CD4-positive, alpha-beta T cell treated with Interleukin-6 at 100 ng/mL for 8 hours (primary cell): ENCODE measurements at regions not wholly inside any gene's neighbourhood (a gene's known extent, or its start where the extent isn't known, plus 50 kb on each side); places are given as distances from the start of the nearest gene placed in this dataset.
"Not testable (repeated sequence)": the region's sequence is repeated elsewhere in the genome, so short reads cannot be mapped to it uniquely, and the experiment has no call there.

ENCODE experiments used
- DNase-seq: peaks from one replicate; pipeline ENCODE4 v3.0.0-alpha.2; 2020; ENCODE audit warnings: mixed read lengths, low spot score

DNA sequence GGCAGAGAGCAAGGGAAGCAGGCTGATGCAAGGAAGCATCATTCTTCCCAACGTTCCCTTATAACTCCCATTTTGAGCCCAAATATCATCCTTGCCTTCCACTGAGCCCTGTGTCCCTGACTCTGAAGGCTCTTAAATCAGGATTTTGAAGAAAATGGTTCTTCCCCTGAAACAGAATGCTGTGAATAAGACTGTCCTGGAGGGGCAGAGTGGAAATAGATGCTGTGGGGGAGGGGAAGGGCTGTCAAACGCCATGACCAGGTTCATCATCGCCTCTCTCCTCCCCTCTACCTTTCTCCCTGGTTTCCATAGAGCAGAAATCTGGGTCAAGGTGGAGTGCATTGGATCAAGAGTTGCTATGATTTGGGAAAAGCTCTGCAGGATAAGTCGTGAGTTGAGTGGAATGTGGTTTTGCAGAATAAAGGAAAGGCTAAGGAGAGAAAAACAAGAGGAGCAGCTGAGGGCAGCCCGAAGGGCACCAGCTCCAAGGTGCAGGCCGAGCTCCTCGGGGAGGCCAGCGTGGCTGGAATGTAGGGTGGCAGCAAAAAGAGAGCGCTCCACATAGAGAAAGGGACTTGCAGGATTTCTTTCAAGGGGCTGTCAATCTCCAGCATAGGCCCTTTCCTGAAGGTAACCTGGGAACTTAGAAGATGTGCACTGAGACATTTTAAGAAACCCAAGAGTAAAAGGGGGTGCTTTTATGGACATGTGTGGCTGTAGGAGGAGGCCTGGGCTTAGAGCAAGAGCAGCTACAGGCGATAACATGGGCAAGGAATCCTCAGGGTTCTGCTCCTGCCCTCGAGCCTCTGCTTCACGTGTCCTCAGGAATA lies 120.8 kb upstream of the CDYL start:
- DNase-seq: no peak

DNA sequence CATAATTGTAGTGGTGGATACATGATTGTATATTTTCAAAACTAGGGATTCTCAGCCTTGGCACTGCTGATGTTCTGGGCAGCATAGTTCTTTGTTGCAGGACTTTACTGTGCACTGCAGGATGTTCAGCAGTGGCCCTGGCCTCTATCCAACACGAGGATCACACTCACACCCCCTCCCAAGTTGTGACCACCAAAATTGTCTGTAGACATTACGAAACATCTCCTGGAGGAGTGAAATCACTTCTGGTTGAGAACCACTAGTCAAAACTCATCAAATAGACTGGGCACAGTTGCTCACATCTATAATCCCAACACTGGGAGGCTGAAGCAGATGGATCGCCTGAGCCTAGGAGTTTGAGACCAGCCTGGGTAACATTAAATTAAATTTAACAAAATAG lies 123.1 kb upstream of the CDYL start:
- no peak for DNase-seq

DNA sequence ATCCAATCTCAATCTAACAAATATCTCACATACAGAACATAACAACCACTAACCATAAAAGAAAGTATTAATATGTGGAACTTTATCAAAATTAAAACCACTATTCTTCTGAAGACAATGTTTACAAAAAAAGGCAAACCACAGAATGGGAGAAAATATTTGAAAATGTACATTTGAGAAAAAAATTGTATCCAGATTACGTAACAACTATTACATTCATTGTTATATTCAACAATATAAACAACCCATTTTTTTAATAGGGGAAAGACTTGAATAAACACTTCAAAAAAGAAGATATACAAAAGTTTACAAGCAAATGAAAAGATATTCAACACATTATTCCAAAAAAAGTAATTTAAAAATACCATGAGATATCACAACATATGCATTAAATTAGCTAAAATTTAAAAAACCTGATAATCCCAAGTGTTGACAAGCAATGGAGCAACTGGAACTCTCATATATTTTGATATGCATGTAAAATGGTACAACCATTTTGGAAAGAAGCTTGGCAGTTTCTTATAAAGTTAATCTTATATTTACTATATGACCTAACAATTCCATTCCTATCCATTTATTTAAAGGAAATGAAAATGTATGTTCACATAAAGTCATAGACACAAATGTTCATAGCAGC lies 124.3 kb upstream of the CDYL start:
- no peak for DNase-seq

DNA sequence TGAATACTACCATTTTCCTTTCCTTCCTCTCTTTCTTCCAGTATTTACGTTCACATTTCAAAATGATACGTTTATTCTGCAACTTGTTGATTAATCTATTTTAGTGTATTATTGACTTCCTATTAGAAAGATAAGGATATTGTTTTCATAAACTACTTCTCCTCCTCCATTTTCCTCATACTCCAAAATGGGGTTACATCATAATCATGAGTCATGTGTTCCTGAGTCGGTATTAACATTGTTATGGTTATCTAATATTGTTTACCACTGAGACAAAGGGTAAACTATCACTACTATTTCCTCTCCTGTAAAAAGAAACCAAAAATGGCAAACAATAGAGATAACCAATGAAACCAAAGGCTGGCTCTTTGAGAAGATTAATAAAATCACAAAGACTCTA lies 126.5 kb upstream of the CDYL start:
- no peak for DNase-seq

DNA sequence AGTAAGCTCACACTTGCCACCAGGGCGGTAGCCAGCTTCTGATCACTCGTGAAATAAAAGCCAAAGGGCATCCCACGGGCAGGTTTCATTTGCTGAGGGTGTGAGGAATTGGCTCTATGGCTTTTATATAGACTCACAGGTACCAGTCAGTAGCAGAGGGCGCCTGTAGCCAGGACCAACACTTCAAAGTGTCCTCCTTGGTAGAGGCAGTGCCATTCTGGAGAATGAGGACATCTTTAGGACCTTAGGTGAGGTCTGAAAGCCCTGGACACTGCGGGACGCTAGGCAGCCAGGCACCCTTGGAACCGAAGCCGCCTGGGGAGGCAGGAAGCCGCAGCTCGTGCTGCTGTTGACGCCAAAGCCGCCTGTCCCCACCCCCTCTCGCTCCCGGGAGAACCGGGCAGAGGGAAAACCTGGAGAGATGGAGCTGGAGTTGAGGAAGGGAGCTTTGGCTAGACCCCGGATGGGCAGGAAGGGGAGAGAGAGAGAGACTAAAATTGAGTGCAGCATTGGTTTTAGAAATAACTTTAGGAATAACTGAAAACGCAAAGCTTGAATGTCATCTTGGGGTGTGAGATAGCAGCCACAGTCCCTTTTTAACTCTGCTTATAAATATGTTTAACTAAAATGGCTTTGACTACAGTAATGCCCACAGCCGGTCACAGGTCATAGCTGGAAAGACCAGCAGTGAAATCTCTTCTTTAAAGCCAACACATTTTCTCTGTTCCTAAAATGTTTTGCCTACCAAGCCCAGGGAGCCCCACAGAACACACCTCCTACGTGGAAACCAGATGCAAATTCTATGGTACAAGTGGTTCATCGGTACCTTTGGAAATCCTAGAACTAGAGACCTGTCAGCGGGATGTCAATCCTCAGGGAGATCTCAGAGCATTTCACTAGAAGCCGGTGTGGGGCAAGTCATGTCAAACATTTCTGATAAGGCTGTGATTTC lies 128.5 kb upstream of the CDYL start:
- DNase-seq: no peak

DNA sequence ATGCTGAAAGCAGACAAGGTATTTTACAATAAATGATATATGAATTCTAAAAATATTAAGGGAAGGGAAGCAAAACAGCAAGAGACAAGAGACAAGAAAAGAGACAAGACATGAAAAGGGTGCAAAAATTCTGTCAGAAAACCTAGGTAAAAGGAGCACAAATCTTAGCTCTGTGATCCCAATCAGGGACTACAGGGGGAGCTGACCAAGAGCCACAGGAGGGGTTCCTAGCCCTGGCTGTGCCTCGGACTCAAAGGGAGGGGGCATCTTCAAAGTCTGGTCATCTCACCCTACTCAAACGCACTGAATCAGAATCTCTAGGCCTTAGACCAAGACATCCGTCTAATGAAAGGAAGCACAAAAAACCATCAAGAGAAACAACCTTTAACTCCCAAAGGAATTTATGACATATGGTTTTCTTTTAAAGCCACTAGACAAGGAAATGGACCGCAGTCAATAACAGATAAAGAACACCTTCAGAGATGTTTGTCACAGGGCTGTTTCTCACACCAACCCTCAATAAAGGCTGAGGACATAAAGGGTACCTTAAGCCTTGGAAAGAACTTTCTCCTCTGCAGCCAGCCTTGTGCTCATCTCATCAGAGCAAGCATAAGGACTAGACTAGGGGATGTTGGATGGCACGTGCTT lies 130.4 kb upstream of the CDYL start:
- DNase-seq: no peak

DNA sequence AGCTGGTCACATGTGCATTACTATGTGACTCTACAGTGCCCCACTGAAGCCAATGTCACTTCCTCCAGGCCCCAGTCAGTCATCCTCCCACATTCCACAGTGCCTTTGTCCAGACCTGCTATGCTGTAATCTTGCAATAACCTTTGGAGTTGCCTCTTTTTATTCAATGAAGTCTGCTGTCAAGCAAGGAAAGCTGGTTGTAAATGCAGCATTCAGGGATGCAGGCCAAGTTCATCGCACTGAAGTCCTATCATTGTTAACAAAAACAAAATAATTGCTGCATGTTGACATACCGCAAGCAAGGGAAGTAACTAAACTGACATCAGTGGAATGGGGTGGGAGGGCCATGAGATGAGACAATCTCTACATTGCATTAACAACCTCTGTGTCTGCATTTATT lies 131.2 kb upstream of the CDYL start:
- no peak for DNase-seq

DNA sequence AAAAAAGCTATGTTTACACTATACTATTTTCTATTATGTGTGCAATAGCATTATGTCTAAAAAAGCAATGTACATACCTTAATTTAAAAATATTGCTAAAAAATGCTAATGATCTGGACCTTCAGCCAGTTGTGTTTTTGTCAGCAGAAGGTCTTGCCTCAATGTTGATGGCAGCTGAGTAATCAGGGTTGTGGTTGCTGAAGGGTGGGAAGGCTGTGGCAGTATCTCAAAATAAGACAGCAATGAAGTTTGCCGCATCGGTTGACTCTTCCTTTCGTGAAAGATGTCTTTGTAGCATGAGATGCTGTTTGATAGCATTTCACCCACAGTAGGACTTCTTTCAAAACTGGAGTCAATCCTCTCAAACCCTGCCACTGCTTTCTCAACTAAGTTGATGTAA lies 134.7 kb upstream of the CDYL start:
- no peak for DNase-seq

DNA sequence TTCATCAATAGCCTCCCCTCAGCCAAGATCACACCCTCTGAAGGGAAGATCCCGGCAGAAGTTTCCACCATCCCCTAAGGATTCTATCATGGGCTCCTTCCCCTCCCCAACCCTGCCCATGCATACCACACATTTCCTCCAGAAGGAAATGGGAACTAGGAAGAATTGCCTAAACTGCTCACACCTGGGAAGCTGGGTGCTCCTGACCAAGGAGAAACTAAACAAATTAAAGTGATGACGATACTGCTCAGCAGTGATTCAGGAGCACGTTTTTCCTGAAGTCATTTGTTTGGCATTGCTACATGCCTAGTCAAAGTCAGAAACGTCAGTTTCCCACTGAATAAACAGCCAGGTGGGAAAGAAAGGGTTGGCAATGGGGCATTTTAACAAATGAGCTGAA lies 136.1 kb upstream of the CDYL start:
- no peak for DNase-seq

DNA sequence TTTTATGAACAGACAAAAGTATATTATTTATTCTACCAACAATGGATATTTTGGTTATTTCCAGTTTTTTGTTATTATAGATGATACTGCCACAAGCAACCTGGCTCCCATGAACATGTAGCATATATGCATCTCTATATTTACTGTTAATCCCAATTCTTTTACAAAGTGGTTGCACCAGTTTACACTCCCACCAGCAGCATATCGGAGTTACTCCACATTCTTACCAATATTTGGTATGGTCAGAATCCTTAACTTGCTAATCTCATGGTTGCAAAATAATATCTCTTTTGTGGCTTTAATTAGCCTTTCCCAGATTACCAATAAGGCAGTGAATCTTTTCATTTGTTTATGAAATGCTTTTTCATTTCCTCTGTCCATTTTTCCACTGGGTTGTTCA lies 137.6 kb upstream of the CDYL start:
- no peak for DNase-seq

DNA sequence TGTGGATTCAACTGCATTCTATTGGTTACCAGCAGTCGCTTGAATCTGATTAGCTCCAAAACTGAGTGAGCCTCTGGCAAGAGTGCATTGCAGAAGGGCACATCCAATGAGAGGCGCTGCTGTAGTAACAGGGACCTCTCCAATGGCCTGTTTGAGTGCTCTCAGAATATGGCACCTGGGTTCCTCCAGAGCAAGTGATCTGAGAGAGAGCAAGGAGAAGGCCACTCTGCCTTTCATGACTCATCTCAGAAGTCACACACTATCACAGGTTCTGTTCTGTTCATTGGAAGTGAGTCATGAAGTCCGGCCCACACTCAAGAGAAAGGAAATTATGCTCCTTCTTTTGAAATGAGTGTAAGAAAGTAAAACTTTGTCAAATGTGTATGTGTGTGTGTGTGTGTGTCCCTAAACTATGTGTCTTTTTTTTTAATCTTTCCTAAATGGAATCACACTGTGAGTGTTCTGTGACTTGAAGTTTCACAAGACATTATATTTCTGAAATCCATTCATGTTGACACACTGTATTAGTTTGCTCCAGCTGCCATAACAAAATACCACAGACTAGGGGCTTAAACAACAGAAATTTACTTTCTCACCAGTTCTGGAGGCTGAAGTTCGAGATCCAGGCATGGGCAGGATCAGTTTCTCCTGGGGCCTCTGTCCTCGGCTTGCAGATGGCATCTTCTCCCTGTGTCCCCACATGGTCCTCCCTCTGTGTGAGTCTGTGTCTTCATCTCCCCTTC lies 138.3 kb upstream of the CDYL start:
- no peak for DNase-seq

DNA sequence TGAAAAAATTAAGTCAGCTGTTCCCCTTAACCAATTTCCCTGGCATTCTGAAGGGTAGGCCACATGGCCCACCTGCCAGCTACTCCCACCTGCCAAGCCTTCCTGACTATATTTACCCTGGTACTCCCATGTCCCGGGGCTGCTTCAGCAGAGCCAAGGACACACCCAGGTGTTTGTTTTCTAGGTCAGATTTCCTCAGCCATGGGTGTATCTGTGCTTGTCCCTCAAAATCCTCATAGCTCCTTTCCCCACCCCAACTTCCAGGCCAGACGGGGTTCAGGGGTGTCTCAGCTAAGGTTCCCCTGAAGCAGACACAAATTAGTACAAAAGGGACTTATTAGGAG lies 139.4 kb upstream of the CDYL start:
- DNase-seq: no peak

DNA sequence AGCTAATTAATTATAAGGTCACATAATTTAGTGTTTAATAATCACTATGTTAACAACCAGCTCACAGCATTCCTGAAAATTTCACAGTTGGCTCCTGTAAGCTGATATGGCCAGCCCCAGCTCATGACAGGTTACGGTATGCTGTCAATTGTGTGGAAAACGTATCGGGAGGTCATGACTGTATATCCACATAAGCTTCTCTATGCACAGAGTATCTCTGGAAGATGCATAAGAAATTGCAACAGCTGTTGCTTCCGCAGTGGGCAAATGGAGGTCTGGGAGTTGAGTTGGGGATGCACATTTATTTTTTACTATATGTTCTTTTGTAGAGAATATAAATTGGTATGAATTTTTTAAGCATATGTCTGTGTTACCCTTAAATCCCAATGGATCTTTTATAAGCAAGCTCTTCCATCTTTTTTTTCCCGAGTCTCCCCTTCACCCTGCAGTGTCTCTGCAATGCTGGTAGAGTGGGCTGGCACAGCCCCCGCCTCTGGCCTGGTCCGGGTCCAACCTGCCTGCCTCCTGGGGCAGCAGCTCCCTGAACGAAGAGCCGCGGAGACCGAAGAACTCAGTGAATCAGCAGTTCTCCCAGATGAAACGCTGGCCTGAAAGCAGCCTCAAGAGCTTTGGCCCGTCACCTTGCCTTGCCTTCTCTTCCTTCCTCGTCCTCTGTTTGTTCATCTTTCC lies 139.9 kb upstream of the CDYL start:
- DNase-seq: no peak

DNA sequence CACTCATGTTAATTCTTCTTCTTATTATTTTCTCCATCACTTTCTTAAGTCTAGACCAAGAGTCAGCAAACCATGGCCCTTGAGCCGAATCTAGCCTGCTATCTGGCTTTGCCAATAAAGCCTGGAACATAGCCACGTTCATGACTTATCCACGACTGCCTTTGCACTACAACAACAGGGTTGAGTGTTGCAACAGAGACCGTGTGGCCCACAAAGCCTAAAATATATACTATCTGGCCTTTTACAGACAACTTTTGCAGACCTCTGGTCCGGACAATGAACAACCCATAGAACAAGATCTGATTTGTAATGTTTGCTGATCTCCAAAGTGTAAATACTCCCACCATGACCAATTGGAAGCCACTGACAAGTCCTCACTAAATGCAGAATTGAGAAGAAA lies 140.5 kb upstream of the CDYL start:
- no peak for DNase-seq

DNA sequence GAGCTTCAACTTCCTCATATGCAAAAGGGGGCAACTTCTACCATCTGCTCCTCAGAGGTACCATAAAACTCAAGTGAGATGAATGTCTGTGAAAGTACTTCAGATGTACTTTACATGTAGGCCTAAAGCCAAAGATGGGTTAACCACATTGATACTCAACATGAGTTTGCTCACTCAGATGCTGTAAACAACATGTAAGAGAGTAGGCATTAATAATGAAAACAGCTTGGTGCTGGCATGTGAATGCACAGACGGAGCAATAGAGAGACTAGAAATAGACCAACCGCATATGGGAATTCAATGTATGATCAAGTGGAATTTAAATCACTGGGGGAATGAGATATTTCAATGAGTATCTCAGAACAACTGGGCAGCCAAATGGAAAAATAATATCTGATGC lies 143.8 kb upstream of the CDYL start:
- DNase-seq: no peak

DNA sequence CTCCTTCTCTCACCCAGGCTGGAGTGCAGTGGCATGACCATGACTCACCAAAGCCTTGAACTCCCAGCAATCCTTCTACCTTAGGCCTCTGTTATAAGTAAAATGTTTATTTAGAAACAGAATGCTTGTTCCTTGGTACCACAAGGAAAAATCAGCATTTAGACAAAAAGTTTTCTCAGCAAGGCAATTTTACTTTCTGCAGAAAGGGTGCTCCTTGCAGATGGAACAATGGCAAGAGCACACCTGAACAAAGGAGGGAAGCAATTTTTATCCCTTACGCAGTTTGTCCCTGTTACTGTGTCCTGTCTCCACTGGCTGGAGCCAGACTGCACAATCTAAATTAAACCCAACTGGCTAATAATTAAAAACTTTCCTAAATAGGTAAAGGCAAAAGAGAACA lies 146.4 kb upstream of the CDYL start:
- not testable (repeated sequence) for DNase-seq

DNA sequence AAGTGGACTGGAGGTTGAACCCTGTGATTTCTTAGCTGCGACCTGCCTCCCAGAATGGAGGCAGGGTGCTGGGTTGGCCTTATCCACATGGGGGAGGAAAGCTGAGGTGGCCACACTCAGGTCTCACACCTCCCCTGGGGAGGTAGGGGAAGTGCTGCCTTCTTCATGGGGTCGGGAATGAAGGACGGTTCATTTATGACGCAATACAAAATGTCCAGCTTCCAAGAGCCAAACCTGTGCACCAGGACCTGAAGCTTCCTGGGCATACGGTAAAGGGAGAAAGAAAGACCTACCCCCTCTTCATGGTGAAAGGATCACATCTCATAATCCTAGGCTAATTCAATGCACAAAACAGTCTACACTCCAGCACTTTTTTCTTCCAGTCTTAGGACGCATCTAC lies 150.6 kb upstream of the CDYL start:
- no peak for DNase-seq

DNA sequence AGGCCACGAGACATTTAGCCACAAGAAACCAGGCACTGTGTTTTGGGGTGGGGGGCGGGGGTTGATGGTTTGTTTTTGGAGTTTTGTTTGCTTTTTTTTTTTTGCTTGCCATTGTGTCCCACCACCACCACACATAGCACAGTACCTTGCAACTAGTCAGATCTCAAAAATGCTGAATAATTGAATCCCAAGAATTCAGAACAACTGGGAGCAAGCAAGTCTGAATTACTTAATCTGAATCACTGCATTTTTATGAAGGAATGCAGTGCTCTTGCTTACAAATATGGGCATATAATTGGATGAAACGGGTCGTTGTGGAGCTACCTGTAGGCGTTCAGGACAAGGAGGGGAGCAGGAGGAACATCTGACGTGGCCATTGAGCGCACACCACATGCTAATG lies 151.5 kb upstream of the CDYL start:
- no peak for DNase-seq

DNA sequence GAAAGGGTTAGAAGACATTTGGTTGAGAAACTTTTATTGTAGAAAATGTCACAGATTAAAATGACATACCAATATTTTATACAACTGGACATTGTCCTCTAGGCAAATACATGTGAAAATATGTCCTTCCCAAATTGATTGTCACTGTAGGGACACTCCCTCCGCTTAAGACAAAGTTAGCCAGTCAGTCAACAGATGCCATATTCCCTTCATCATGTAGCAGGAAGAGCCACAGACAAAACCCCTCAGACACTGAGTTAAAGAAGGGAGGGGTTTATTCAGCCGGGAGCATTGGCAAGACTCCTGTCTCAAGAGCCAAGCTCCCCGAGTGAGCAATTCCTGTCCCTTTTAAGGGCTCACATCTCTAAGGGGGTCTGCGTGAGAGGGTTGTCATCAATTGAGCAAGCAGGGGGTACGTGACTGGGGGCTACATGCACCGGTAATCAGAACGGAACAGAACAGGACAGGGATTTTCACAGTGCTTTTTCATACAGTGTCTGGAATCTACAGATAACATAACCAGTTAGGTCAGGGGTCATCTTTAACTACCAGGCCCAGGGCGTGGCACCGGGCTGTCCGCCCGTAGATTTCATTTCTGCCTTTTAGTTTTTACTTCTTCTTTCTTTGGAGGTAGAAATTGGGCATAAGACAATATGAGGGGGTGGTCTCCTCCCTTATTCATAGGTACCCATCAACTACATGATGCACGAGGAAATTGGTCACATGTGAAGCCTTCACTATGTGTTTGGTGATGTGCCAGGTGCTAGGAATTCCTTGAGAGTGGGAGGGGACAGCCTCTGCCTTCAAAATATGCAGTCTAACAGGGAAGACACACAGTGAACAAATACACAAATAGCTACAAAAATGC lies 155.7 kb upstream of the CDYL start:
- DNase-seq: no peak

DNA sequence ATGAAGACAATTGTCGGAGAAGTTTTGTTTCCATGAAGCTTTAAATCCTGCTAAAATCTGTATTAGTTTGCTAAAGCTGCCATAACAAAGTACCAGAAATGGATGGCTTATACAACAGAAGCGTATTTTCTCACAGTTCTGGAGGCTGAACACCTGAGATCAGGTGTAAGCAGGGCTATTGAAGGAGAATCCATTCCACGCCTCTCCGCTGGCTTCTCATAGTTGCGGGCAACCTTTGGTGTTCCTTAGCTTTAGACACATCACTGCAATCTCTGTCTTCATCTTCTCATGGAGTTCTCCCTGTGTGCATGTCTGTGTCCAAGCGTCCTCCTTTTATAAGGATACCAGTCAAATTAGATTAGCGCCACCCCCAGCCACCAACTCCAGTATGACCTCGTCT lies 159.9 kb upstream of the CDYL start:
- no peak for DNase-seq
